SU-DHL-6 (cell line): ENCODE measurements at regions not wholly inside any gene's neighbourhood (a gene's known extent, or its start where the extent isn't known, plus 50 kb on each side); places are given as distances from the start of the nearest gene placed in this dataset.

Experiments
- CTCF ChIP-seq: fragments of 200-600 bp; sonication (generic); IDR thresholded peaks from one replicate; pipeline ENCODE4 v1.5.1; 2017; ENCODE audit warnings: antibody characterized with exemption, mild to moderate bottlenecking, low read length, moderate library complexity; ENCODE audit not compliant: insufficient read depth, poor library complexity, severe bottlenecking
- EZH2phosphoT487 ChIP-seq: fragments of 200-600 bp; sonication (generic), shearing (Covaris generic); conservative IDR thresholded peaks from 2 replicates; pipeline ENCODE4 v1.6.1; 2018; ENCODE audit warnings: mild to moderate bottlenecking, antibody characterized with exemption, low read length, moderate library complexity, mixed read lengths

GRCh38 chr16:17843905-17844304 lies 373.1 kb upstream of the XYLT1 start:
- TF ChIP-seq CTCF (no peak), EZH2phosphoT487 (no peak)
